Esophagus squamous epithelium (tissue), 5 donors: ENCODE measurements at regions not wholly inside any gene's neighbourhood (a gene's known extent, or its start where the extent isn't known, plus 50 kb on each side); places are given as distances from the start of the nearest gene placed in this dataset.

Source experiments
- DNase-seq: peaks from one replicate; lab custom pipeline; 2025; lab: John Stamatoyannopoulos, UW
- H3K27ac ChIP-seq, 4 donors: fragments of 200-600 bp; sonication (generic); one replicate each; pipeline ENCODE4 v1.5.1; 2016 to 2019; ENCODE audit warnings: mild to moderate bottlenecking in 1 of 4
- H3K27me3 ChIP-seq, 4 donors: fragments of 200-600 bp; sonication (generic); 1 replicate in 3 of 4; 2 replicates in 1 of 4; pipeline versions ENCODE4 v1.5.1 to v1.6.0; 2017 to 2021; ENCODE audit warnings: antibody characterized with exemption in 1 of 4
- H3K36me3 ChIP-seq, 3 donors: fragments of 200-600 bp; sonication (generic); one replicate each; pipeline ENCODE4 v1.5.1; 2016 to 2019
- H3K4me1 ChIP-seq, 3 donors: fragments of 200-600 bp; sonication (generic); one replicate each; pipeline ENCODE4 v1.5.1; 2017 to 2019
- H3K4me3 ChIP-seq, 4 donors: fragments of 200-600 bp; sonication (generic); 1 replicate in 3 of 4; 2 replicates in 1 of 4; pipeline ENCODE4 v1.5.1; 2016 to 2019; ENCODE audit warnings: mild to moderate bottlenecking in 2 of 4, moderate library complexity in 1 of 4
- H3K9me3 ChIP-seq, 3 donors: fragments of 200-600 bp; sonication (generic); one replicate each; pipeline ENCODE4 v1.5.1; 2016 to 2019
- CTCF ChIP-seq, 6 experiments: fragments of 450-650 bp in 4 of 6; fragments of 200-600 bp in 2 of 6; sonication (generic) in 2 of 6; IDR thresholded peaks; one replicate each; pipeline ENCODE4 v1.5.1; 2016 to 2019; ENCODE audit warnings: antibody characterized with exemption in 6 of 6, mild to moderate bottlenecking in 4 of 6, moderate library complexity in 4 of 6
- POLR2A ChIP-seq, 4 donors: fragments of 450-650 bp; IDR thresholded peaks; one replicate each; pipeline ENCODE4 v1.6.1; 2017; ENCODE audit warnings: antibody characterized with exemption in 4 of 4, mild to moderate bottlenecking in 4 of 4, moderate library complexity in 3 of 4
- WGBS, 2 donors: methylation state at CpG; one replicate each; pipeline ENCODE4 v1.1.5; 2018; 5-methylcytosine and 5-hydroxymethylcytosine counted together
- intact Hi-C: fragments of 100-400 bp; cut with DNase I; formaldehyde crosslinking; loops from one replicate; pipeline ENCODE4 v1.15.0; 2022
- donor health status: DM: yes; HTN: yes; CAD: no.

- no peak for TF ChIP-seq CTCF (IDR thresholded peaks at IDR 0.05)
- TF ChIP-seq POLR2A (IDR thresholded peaks at IDR 0.05) = no peak
- no peak overlapping the region for H3K27ac ChIP-seq
- no peaks in the 10 kb centered on the region for H3K4me1 ChIP-seq
- H3K4me3 ChIP-seq = no peak overlapping the region
- H3K36me3 ChIP-seq = no peaks in the 10 kb centered on the region
- DNase-seq = no peak
- intact Hi-C loops = no loop called here
- no peaks in the 10 kb centered on the region for H3K27me3 ChIP-seq
- peaks cover 0 to 2% (median 0%) of the 10 kb centered on the region in 3 donors for H3K9me3 ChIP-seq
Observed at GRCh38 chr15:58276924-58277323, 138.7 kb downstream of the AQP9 start.

- Histone ChIP-seq H3K4me3 (no peak overlapping the region), H3K36me3 (no peaks in the 10 kb centered on the region), H3K4me1 (no peaks in the 10 kb centered on the region), H3K27me3 (no peaks in the 10 kb centered on the region), H3K27ac (no peak overlapping the region), H3K9me3 (no peaks in the 10 kb centered on the region)
- TF ChIP-seq POLR2A (IDR thresholded peaks at IDR 0.05) (no peak), CTCF (IDR thresholded peaks at IDR 0.05) (no peak)
- intact Hi-C loops = no loop called here
- DNase-seq = no peak
- WGBS, 2 donors = 52% methylated on average over 1 of the region's 1 CpG
Observed at GRCh38 chr15:58277333-58277732, 139.2 kb downstream of the AQP9 start.

- Histone ChIP-seq H3K36me3 (no peaks in the 10 kb centered on the region), H3K4me3 (no peak overlapping the region), H3K27me3 (no peaks in the 10 kb centered on the region), H3K9me3 (no peaks in the 10 kb centered on the region), H3K27ac (no peak overlapping the region), H3K4me1 (no peaks in the 10 kb centered on the region)
- 76 to 80% methylated on average over 3 of the region's 3 CpGs for WGBS, 2 donors
- DNase-seq = no peak
- TF ChIP-seq POLR2A (IDR thresholded peaks at IDR 0.05) (no peak), CTCF (IDR thresholded peaks at IDR 0.05) (no peak)
- intact Hi-C loops = no loop called here
Observed at GRCh38 chr15:58279106-58279505, 140.9 kb downstream of the AQP9 start.

- no peak for TF ChIP-seq POLR2A (IDR thresholded peaks at IDR 0.05)
- TF ChIP-seq CTCF (IDR thresholded peaks at IDR 0.05) = no peak
Observed at GRCh38 chr15:58279654-58280053, 141.5 kb downstream of the AQP9 start.

GRCh38 chr15:58282060-58282708 is 144.0 kb downstream of the AQP9 start:
- H3K36me3 ChIP-seq = no peaks in the 10 kb centered on the region
- no peak for TF ChIP-seq CTCF (IDR thresholded peaks at IDR 0.05)
- no peak for TF ChIP-seq POLR2A (IDR thresholded peaks at IDR 0.05)
- DNase-seq = no peak
- whole genome bisulfite sequencing, 2 donors = 52 to 67% methylated on average over 3 of the region's 3 CpGs
- intact Hi-C loops = no loop called here
- no peak overlapping the region for H3K27ac ChIP-seq
- H3K4me3 ChIP-seq = no peak overlapping the region
- H3K27me3 ChIP-seq = no peaks in the 10 kb centered on the region
- H3K4me1 ChIP-seq = peaks cover 0 to 18% (median 4%) of the 10 kb centered on the region in 3 donors
- H3K9me3 ChIP-seq = no peaks in the 10 kb centered on the region

More at GRCh38 chr15:58279654-58280053, 141.5 kb downstream of the AQP9 start:
- no peak for DNase-seq
- Histone ChIP-seq H3K4me3 (no peak overlapping the region), H3K27ac (no peak overlapping the region), H3K4me1 (no peaks in the 10 kb centered on the region), H3K9me3 (no peaks in the 10 kb centered on the region), H3K36me3 (no peaks in the 10 kb centered on the region), H3K27me3 (no peaks in the 10 kb centered on the region)
- intact Hi-C loops = no loop called here
- 89 to 96% methylated on average over 2 of the region's 2 CpGs for WGBS, 2 donors
